Adrenal gland (tissue), 5 donors: ENCODE measurements at regions not wholly inside any gene's neighbourhood (a gene's known extent, or its start where the extent isn't known, plus 50 kb on each side); places are given as distances from the start of the nearest gene placed in this dataset.

ENCODE experiments used
- POLR2A ChIP-seq, 2 donors: fragments of 450-650 bp; IDR thresholded peaks; one replicate each; pipeline ENCODE4 v1.6.1; 2017; ENCODE audit warnings: antibody characterized with exemption in 2 of 2, mild to moderate bottlenecking in 2 of 2, moderate library complexity in 1 of 2
- TF ChIP-seq, protein P1 (sequence below), 6 experiments: fragments of 450-650 bp in 4 of 6; fragments of 200-600 bp in 2 of 6; sonication (generic) in 1 of 6; IDR thresholded peaks; 1 replicate in 5 of 6; 2 replicates in 1 of 6; pipeline versions ENCODE4 v1.5.1 to v1.8.0; 2016 to 2021; ENCODE audit warnings: antibody characterized with exemption in 6 of 6, mild to moderate bottlenecking in 2 of 6, moderate library complexity in 1 of 6
- donor health status: DM: no; HTN: no; CAD: no.

- TF ChIP-seq, protein P1, sequence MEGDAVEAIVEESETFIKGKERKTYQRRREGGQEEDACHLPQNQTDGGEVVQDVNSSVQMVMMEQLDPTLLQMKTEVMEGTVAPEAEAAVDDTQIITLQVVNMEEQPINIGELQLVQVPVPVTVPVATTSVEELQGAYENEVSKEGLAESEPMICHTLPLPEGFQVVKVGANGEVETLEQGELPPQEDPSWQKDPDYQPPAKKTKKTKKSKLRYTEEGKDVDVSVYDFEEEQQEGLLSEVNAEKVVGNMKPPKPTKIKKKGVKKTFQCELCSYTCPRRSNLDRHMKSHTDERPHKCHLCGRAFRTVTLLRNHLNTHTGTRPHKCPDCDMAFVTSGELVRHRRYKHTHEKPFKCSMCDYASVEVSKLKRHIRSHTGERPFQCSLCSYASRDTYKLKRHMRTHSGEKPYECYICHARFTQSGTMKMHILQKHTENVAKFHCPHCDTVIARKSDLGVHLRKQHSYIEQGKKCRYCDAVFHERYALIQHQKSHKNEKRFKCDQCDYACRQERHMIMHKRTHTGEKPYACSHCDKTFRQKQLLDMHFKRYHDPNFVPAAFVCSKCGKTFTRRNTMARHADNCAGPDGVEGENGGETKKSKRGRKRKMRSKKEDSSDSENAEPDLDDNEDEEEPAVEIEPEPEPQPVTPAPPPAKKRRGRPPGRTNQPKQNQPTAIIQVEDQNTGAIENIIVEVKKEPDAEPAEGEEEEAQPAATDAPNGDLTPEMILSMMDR (IDR thresholded peaks at IDR 0.05) = no peak
- no peak for TF ChIP-seq POLR2A (IDR thresholded peaks at IDR 0.05)
Measured at GRCh38 chr18:77750006-77750405, 500.4 kb downstream of the GALR1 start.
